HAP-1 (cell line): ENCODE measurements at regions not wholly inside any gene's neighbourhood (a gene's known extent, or its start where the extent isn't known, plus 50 kb on each side); places are given as distances from the start of the nearest gene placed in this dataset.
"Not testable (repeated sequence)": the region's sequence is repeated elsewhere in the genome, so short reads cannot be mapped to it uniquely, and the experiment has no call there.

Experiments used
- DNase-seq, 2 experiments: peaks; one replicate each; pipeline ENCODE4 v3.0.0-alpha.2; 2016 to 2020; ENCODE audit warnings: low spot score in 2 of 2
- H3K27me3 ChIP-seq: fragments of 250-450 bp; sonication (Bioruptor Pico); 2 replicates; pipeline ENCODE4 v1.5.1; 2020; ENCODE audit warnings: low read depth, mild to moderate bottlenecking, moderate library complexity
- H3K36me3 ChIP-seq: fragments of 250-450 bp; sonication (Bioruptor Pico); replicated peaks from 2 replicates; pipeline ENCODE4 v1.5.1; 2020; ENCODE audit warnings: mild to moderate bottlenecking
- H3K4me1 ChIP-seq: fragments of 250-450 bp; sonication (Bioruptor Pico); 2 replicates; pipeline ENCODE4 v1.5.1; 2020; ENCODE audit warnings: mild to moderate bottlenecking
- H3K4me3 ChIP-seq: fragments of 250-450 bp; sonication (Bioruptor Pico); 2 replicates; pipeline ENCODE4 v1.5.1; 2020; ENCODE audit warnings: mild to moderate bottlenecking, moderate library complexity
- H3K9me3 ChIP-seq: fragments of 250-450 bp; sonication (Bioruptor Pico); 2 replicates; pipeline ENCODE4 v1.5.1; 2020; ENCODE audit warnings: mild to moderate bottlenecking, moderate library complexity
- in situ Hi-C: fragments of 300-500 bp; cut with MboI; formaldehyde crosslinking; loops from 3 replicates; pipeline ENCODE4 v1.14.3; 2020; ENCODE audit warnings: low sequenced_read_pairs, inconsistent platforms, mixed read lengths

DNA sequence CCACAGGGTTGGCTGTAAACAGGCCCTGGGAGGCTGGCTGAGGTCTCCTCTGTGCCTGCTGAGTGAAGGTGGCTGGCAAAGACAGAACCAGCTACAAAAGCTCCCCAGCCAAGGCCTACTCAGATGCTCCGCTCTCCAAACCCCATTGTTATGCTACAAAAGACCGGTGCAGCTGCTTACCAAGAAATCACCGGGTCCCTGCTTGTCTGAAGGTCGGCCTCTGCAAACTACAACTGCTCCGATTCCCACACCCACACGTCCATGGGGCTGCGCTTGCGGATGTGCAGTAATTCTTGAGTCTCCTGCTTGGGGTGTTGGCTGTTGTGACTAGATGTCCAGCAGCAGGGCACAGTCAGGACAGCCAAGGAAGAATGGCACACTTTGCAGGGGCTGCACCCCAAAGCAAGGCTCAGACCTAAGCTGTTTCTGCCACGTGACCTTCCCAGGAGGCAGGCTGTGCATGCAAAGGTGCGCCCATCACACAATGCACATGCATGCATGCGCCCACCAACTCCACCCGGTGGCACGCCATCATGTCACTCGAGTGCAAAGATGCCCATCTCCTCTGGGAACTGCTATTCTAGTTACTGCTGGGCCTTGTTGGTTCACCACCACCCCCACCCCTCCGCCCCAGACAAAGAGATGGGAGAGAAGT, 97.8 kb downstream of the OAT start:
- in situ Hi-C loops = no loop called here
- H3K27me3 ChIP-seq = no peaks in the 10 kb centered on the region
- no peaks in the 10 kb centered on the region for H3K4me1 ChIP-seq
- H3K36me3 ChIP-seq = no peaks in the 10 kb centered on the region
- no peak overlapping the region for H3K4me3 ChIP-seq
- H3K9me3 ChIP-seq = no peaks in the 10 kb centered on the region
- no peak for DNase-seq

DNA sequence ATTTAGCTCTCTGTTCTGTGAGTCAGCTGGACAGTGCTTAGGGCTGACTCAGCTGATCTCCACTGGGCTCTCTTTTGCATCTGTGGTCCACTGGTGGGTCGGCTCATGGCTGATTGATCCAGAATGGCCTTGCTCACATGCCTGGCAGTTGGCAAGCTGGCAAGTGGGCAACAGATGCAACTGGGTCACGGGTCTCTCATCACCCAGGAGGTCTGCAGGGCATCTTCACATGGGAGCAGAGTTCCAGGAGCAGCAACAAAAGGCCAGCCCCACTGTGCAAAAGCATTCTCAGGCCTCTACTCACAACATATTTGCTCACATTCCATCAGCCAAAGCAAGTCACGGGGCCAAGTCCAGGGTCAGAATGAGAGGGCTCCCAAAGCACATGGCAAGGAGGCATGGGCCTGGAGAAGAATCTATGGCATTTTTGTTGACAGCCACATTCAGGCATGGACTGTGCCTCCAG, 98.8 kb downstream of the OAT start:
- H3K4me1 ChIP-seq = no peaks in the 10 kb centered on the region
- DNase-seq = no peak
- in situ Hi-C loops = no loop called here
- no peak overlapping the region for H3K4me3 ChIP-seq
- peaks cover 2% of the 10 kb centered on the region; the same call in 1 of the 2 replicates for H3K27me3 ChIP-seq
- H3K9me3 ChIP-seq = no peaks in the 10 kb centered on the region
- no peaks in the 10 kb centered on the region for H3K36me3 ChIP-seq

DNA sequence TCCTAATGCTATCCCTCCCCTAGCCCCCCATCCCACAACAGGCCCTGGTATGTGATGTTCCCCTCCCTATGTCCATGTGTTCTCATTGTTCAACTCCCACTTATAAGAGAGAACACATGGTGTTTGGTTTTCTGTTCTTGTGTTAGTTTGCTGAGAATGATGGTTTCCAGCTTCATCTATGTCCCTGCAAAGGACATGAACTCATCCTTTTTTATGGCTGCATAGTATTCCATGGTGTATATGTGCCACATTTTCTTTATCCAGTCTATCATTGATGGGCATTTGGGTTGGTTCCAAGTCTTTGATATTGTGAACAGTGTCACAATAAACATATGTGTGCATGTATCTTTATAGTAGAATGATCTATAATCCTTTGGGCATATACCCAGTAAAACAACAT, 99.2 kb downstream of the OAT start:
- H3K27me3 ChIP-seq, H3K4me3 ChIP-seq, H3K4me1 ChIP-seq, H3K36me3 ChIP-seq, DNase-seq, in situ Hi-C loops, H3K9me3 ChIP-seq: not testable (repeated sequence)

DNA sequence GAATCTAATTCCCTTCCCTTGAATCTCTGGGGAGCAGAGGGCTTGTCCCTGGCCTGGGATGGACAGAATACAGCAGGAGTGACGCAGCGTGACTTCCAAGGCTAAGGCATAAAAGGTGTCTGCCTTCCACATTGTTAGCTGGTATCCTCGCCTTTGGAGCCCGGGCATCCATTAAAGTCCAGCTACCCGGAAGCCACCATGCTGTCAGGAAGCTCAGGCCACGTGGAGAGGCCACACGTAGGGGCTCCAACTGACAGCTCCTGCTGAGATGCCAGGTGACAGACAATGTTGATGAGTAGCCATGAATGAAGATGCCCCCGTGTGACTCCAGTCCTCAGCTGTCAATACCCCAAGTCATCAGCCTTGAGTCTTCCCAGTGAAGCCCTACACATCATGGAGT, 99.9 kb downstream of the OAT start:
- H3K4me1 ChIP-seq = no peaks in the 10 kb centered on the region
- H3K9me3 ChIP-seq = no peaks in the 10 kb centered on the region
- no peaks in the 10 kb centered on the region for H3K36me3 ChIP-seq
- DNase-seq = no peak
- H3K4me3 ChIP-seq = no peak overlapping the region
- H3K27me3 ChIP-seq = peaks cover 2% of the 10 kb centered on the region; the same call in 1 of the 2 replicates
- in situ Hi-C loops = no loop called here

DNA sequence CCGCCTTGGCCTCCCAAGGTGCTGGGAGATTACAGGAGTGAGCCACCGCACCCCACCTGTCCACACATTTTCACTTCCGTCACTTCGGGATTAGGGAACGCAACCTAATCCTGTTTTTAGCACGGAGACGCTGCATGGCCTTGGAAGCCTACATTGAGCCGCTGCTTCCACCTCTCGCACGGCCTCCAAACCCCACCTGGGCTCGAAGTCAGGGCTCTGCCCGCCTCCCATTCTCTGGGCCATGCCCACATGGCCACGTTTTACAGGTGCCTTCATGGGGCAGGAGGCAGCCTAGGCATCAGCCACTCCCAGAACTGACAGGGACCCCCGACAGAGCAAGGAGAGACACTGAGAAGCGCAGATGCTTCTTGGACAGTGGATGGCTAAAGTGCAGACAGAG, 100.6 kb downstream of the OAT start:
- peaks cover 2% of the 10 kb centered on the region; the same call in 1 of the 2 replicates for H3K27me3 ChIP-seq
- DNase-seq = peak in 1 of 2 experiments; percentile 3
- in situ Hi-C loops = no loop called here
- H3K4me3 ChIP-seq = no peak overlapping the region
- H3K4me1 ChIP-seq = no peaks in the 10 kb centered on the region
- no peaks in the 10 kb centered on the region for H3K9me3 ChIP-seq
- no peaks in the 10 kb centered on the region for H3K36me3 ChIP-seq

DNA sequence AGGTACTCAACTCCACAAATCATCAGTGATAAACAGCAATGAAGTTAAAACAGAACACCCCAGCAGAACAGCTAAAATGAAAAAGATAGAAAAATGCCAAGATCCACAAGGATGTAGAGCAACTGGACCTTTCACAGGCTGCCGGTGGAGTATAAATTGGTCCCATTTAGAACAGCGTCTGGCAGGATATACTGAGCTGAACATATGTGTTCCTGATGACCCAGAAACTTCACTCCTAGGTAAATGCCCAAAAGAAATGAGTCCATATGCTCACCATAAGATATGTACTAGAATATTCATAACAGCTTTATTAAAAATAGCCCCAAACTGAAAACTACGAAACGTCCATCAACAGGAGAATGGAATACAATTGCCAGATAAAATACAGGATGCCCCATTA, 102.4 kb downstream of the OAT start:
- Histone ChIP-seq H3K4me1 (no peaks in the 10 kb centered on the region), H3K4me3 (no peak overlapping the region), H3K27me3 (peaks cover 2% of the 10 kb centered on the region; the same call in 1 of the 2 replicates), H3K9me3 (no peaks in the 10 kb centered on the region), H3K36me3 (no peaks in the 10 kb centered on the region)
- DNase-seq = peak in 1 of 2 experiments; percentile 2
- in situ Hi-C loops = no loop called here

DNA sequence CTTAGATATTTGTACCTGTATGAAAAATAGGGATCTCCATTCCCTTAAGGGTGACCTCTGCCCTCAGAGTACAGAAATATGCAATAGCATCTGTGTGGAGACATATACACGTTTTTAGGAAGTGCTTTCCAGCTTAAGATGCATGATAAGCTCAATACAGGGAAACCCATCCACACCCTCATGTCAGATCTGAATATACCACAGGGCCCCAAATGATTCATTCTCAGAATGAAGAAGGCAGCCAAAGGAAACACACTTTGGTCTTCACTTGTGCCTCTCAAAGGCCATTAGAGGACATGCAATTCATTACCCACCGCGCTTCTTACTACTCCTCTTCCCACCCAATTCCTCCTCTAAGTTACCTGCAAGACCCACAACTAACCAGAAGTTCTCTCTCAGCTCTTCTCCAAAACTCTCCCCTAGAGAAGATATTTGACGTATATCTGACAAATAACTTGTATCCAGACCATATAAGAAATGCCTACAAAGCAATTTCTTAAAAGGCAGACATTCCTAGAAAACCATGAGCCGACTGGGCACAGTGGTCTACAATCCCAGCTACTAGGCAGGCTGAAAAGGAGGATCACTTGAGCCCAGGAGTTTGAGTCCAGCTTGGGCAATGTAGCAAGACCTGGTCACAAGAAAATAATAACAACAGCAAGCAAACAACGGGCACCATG, 103.0 kb downstream of the OAT start:
- Histone ChIP-seq H3K4me1 (no peaks in the 10 kb centered on the region), H3K9me3 (no peaks in the 10 kb centered on the region), H3K36me3 (no peaks in the 10 kb centered on the region), H3K27me3 (peaks cover 2% of the 10 kb centered on the region; the same call in 1 of the 2 replicates), H3K4me3 (no peak overlapping the region)
- in situ Hi-C loops = no loop called here
- no peak for DNase-seq

DNA sequence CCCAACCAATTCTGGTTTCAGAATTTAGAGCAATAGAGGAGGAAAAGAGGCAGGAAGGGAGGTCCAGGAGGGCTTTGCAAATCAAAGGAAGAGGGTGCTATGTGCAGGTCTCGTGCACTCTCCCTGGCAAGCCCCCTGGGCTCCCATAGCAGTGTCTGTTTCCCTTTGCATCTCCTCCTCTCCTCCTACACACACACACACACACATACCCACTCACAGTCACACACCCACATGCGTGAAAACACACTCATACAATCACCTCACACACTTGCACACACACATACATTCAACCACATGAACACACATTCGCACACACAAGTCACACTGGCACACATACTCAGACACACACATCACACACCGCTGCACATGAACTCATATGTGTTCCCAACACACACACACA, 105.3 kb downstream of the OAT start:
- Histone ChIP-seq H3K9me3 (no peaks in the 10 kb centered on the region), H3K4me3 (no peak overlapping the region), H3K36me3 (no peaks in the 10 kb centered on the region), H3K4me1 (no peaks in the 10 kb centered on the region), H3K27me3 (peaks cover 2% of the 10 kb centered on the region; the same call in 1 of the 2 replicates)
- DNase-seq = peak in 1 of 2 experiments; percentile 0
- in situ Hi-C loops = no loop called here

DNA sequence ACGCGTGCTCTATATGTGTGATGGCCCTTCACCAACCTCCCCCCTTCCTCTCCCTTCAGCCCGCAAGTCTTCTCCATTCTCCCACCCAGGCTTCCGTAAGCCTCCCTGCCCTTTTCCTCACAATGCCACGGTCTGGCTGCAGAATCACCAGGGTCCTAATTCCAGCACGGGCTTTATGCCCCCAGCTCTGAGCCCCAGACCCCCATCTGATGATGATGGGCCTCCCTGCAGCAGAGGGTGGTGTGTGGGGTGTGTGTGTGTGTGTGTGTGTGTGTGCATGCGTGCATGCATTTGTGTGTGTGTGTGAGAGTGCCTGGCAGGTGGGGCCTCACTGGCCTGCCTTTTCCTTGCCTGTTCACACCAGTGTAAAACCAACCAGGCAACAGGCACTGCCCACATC, 109.9 kb downstream of the OAT start:
- no peaks in the 10 kb centered on the region for H3K4me1 ChIP-seq
- H3K27me3 ChIP-seq = no peaks in the 10 kb centered on the region
- DNase-seq = no peak
- in situ Hi-C loops = no loop called here
- H3K9me3 ChIP-seq = no peaks in the 10 kb centered on the region
- no peaks in the 10 kb centered on the region for H3K36me3 ChIP-seq
- H3K4me3 ChIP-seq = no peak overlapping the region

DNA sequence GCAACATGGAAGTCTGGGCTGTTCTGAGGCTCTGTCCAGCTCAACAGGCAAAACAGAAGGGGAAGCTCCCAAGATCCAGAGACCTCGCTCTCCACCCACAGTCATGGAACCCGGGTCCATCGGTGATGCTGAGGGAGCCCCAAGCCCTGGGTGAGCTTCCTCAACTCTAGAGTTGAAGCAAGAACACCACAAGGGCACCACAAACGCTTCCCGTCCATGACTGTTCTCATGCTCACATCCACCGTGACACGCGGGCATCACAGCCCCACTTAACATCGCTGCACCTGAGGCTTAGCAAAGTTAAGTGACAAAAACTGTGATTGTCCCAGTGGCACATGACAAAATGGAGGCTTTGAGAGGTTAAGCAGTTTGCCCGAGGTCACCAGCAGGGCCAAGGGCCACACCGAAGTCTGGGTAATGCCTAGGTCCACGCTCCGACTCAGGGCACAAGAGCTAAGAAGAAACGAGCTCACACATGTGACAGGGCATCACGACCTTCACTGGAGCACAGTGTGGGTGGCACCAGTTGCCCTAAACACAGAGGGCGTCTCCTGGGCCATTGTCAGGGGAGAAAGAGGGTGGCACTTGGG, 110.6 kb downstream of the OAT start:
- no peaks in the 10 kb centered on the region for H3K36me3 ChIP-seq
- DNase-seq = no peak
- H3K4me3 ChIP-seq = no peak overlapping the region
- H3K9me3 ChIP-seq = no peaks in the 10 kb centered on the region
- in situ Hi-C loops = no loop called here
- H3K27me3 ChIP-seq = no peaks in the 10 kb centered on the region
- no peaks in the 10 kb centered on the region for H3K4me1 ChIP-seq

DNA sequence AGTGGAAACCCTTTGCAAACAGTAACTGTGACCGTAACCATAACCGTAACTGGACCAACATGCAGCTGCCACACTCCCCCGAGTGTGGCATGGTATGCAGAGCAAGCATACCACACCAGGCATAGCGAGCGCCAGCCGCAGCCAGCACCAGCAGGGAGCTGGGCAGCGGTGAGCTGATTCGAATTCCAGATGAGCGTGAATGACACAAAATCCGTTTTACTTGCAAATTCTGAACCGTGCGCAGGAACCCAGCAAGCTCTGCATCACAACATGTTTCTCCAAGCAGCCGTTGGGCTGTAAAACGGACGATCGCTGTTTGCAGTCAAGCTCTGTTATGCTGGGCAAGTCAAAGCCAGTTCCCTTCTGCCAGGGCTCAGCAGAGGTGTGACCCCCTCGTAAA, 111.1 kb downstream of the OAT start:
- DNase-seq = no peak
- Histone ChIP-seq H3K27me3 (no peaks in the 10 kb centered on the region), H3K4me3 (no peak overlapping the region), H3K9me3 (no peaks in the 10 kb centered on the region), H3K36me3 (no peaks in the 10 kb centered on the region), H3K4me1 (no peaks in the 10 kb centered on the region)
- in situ Hi-C loops = no loop called here

DNA sequence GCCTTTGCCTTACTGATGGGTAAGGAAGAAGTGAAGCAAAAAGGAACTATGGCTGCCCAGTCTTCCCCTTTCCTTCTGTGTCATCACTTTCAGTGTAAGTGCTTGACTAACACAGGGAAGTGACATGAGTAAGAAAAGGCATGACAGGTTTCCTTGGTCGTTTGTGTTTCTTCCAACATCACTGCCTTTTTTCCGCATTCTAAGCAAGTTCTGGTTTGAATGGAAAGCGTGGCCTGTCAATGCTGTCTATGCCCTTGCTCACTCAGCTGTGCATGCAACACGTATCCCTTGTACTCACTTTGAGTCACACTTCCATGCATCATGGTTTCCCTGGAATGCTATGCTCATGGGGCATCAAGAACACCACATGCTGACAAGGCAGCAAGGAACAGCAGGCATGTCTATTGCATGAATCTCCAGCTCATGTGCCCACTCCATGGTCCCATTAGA, 111.8 kb downstream of the OAT start:
- no peaks in the 10 kb centered on the region for H3K27me3 ChIP-seq
- no peak for DNase-seq
- no peaks in the 10 kb centered on the region for H3K9me3 ChIP-seq
- H3K4me3 ChIP-seq = no peak overlapping the region
- H3K4me1 ChIP-seq = no peaks in the 10 kb centered on the region
- H3K36me3 ChIP-seq = no peaks in the 10 kb centered on the region
- in situ Hi-C loops = no loop called here

DNA sequence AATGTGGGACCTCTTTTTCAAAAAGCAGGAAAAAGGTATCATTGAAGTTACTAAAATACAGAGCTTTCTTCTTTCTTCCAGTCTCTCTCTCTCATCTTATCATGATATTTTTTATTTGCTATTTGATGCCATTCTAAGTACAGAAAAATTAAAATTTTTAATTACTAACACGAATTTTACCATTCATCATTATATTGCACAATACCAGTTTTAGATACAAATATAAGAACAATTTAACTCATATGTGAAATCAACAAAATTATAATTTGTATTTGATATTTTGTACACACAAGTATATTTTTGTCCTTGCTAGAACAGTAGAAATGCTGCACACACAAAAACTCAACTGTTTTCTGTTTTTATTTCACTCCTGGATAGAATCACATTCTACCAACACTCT, 112.2 kb downstream of the OAT start:
- DNase-seq = no peak
- Histone ChIP-seq H3K4me1 (no peaks in the 10 kb centered on the region), H3K27me3 (no peaks in the 10 kb centered on the region), H3K36me3 (no peaks in the 10 kb centered on the region), H3K9me3 (no peaks in the 10 kb centered on the region), H3K4me3 (no peak overlapping the region)
- in situ Hi-C loops = no loop called here

DNA sequence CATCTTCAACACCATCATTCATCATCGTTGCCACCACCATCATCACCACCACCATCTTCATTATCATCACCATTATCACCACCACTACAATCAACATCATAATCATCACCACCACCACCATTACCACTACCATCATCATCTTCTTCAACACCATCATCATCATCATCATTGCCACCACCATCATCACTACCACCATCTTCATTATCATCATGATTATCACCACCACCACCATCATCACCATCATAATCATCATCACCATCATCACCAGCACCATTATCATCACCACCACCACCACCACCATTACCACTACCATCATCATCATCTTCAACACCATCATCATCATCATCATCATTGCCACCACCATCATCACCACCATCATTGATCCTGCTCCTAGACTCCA, 112.7 kb downstream of the OAT start:
- Histone ChIP-seq H3K4me1 (no peaks in the 10 kb centered on the region), H3K4me3 (no peak overlapping the region), H3K9me3 (no peaks in the 10 kb centered on the region), H3K36me3 (no peaks in the 10 kb centered on the region), H3K27me3 (no peaks in the 10 kb centered on the region)
- DNase-seq = no peak
- in situ Hi-C loops = no loop called here
